Left lobe of liver (tissue), 2 donors: ENCODE measurements at regions not wholly inside any gene's neighbourhood (a gene's known extent, or its start where the extent isn't known, plus 50 kb on each side); places are given as distances from the start of the nearest gene placed in this dataset.

Source experiments
- ATAC-seq: fragments of 200-7000 bp; cut with Tn5 transposase; one replicate; pipeline ENCODE4 v1.9.1; 2020; ENCODE audit warnings: mild to moderate bottlenecking, moderate library complexity
- DNase-seq: peaks from one replicate; pipeline ENCODE4 v3.0.0-alpha.2; 2020; ENCODE audit warnings: low spot score
- donor health status: DM: no; HTN: no; CAD: no; lungs with moderate emphysema.
- donor health status: DM: no; HTN: yes; CAD: no.

DNA sequence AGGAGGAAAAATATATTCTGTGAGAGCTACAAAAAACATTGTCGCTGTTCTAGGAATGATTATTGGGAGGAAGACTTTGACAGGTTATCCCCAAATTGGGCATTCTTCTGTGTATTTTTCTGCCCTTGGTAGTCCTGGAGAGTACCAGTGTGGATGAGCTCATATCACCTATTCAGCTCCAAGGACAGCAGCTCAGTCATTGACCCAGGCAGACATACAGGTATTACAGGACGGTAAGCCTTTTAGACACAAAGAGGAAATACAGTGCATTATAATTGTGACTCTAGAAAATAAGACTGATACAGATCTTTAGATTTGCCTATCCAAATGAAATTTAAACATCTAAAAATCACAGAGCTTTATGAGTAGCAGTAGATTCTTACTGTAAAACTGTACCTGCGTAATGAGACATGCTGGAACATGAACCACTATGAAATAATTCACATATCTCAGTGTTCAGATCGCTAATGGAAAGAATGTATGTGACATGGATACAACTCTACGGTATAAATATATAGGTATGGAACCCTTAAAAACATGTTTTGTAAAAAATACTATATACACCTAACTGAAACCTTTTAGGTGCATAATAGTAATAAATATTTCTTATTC, 56.0 kb downstream of the PLK2 start:
- DNase-seq (no peak), ATAC-seq (no peak)

DNA sequence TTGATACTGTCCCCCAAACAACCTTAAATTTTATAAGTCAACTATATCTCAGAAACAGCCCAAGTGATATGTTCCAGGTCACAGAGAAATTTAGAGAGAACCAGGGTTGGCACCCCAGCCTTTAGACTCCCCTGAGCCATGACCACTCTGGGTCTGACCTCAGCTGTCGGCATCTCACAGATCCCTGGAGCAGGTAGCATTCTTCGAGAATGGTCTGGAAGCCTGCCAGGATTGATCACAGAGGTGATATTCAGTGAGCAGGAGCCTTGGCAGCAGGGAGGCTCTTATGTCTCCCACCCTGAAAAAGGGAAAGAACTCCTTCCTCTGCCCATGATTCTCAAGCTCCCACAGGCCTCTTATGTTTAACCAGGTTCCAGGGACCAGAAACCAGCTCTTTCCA, 58.2 kb downstream of the PLK2 start:
- ATAC-seq (no peak), DNase-seq (no peak)

- no peak for DNase-seq
- ATAC-seq: peak; percentile 76
Measured at GRCh38 chr5:58400737-58401136, 59.1 kb downstream of the PLK2 start.

DNA sequence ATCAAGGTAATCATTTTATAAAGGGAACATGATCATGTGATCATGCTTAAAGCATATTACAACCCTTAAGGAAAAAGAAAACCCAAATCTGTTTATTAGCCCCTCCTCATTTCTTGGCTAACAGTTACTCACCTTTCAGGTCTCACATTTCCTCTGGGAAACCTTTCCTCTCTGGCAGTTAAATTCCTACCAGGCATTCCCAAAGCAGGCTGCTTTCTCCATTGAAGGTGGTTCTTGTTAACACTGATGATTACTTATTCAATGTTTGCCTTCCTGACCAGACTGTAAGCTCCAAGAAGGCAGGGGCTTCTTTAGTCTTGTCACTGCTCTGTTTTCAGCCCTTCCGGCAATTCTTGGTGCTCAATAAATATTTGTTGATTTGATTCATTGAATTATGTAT, 59.9 kb downstream of the PLK2 start:
- no peak for ATAC-seq
- no peak for DNase-seq

- ATAC-seq (no peak), DNase-seq (no peak)
Measured at GRCh38 chr5:58394339-58394738, 65.5 kb downstream of the PLK2 start.

- DNase-seq (no peak), ATAC-seq (no peak)
Measured at GRCh38 chr5:58393716-58394115, 66.2 kb downstream of the PLK2 start.

- no peak for ATAC-seq
- DNase-seq: no peak
Measured at GRCh38 chr5:58392496-58392895, 67.4 kb downstream of the PLK2 start.

DNA sequence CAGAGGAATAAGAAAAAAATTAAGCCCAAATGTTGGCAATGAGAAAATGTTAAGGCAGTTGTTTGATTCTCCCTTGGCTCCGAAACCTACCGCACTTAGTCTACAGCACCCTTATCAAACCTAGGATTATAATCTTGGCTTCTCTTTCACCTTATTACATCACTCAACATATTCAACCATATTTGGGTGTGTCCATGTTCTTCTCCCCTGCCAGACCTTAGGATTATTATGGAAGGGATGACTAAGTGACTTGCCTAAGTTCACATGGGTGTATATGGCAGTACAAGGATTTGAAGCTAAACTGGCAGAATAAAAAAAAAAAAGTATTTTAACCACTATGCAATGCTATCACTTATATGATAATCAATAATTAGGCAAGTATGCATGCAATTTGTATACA, 76.4 kb downstream of the PLK2 start:
- DNase-seq (no peak), ATAC-seq (no peak)

DNA sequence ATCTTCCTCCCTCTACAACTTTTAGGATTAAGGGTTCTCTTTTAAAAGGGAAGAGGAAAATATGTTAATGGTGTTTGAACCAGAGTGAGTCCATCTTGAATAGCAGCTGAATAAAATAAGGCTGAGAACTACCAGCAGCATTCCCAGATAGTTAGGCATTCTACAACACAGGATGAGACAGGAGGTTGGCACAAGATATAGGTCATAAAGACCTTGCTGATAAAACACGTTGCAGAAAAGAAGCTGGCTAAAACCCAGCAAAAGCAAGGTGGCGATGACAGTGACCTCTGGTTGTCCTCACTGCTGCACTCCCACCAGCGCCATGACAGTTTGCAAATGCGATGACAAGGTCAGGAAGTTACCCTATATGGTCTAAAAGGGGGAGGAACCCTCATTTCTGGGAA, 77.8 kb downstream of the PLK2 start:
- DNase-seq (no peak), ATAC-seq (no peak)

DNA sequence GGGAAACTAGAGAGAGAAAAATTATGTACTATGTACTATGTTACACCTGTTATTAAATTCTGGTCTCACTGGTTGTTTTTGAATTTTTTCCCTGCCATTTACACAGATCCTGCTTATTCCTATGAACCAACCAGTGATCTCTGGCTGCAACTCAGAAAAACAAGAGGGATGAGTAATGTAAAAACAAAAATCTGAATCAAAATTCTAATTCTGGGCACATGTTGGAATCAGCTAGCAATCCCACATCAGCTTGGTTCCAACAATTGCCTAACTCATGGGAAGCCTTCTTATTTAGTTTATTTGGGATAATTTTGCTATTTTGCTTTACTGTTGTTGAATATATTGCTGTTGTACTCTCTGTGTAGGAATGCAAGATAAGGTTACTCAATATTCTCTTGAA, 78.3 kb downstream of the PLK2 start:
- ATAC-seq: no peak

GRCh38 chr5:58380655-58381054, 79.2 kb downstream of the PLK2 start:
- DNase-seq: no peak
- no peak for ATAC-seq

More for the DNA sequence above, 78.3 kb downstream of the PLK2 start:
- DNase-seq: no peak

DNA sequence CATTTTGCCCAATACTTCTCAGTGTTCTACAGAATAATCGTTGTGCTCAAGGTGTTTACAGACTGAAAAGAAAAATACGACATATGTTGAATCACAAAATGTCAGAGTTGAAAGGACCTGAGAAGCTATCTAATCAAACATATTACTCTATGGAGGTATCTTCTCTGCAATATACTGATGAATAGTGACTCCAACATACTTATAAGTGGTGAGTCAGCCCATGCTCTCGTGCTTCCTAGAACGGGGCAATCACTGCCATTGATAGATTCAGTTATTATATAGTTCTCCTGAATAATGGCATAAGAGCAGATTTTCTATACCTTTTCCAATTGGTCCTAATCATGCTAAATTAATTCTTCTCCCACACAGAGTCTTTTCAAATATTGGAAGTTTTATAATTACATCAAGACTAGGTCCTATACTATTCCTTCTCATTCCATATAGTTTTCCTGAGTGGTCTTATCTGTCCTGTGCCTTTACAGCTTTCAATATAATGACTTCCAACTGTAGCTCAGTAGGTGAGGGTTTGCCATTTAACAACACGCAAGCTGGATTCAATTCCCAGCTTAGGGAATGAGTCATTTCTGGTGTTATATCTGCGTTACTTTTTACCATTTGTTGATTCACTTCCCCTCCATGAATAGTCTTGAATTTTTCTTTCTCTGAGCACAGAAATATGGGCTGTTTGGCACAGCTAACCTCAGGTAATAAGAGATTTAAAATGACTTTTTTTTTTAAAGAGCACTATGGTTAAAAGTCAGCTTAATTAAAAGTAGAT, 81.1 kb downstream of the PLK2 start:
- DNase-seq (no peak), ATAC-seq (no peak)

- no peak for DNase-seq
- ATAC-seq: no peak
Measured at GRCh38 chr5:58370606-58371005, 89.3 kb downstream of the PLK2 start.

GRCh38 chr5:58369513-58370190, 90.2 kb downstream of the PLK2 start:
- DNase-seq (no peak), ATAC-seq (no peak)

GRCh38 chr5:58366461-58366860, 93.4 kb downstream of the PLK2 start:
- ATAC-seq (no peak), DNase-seq (no peak)

DNA sequence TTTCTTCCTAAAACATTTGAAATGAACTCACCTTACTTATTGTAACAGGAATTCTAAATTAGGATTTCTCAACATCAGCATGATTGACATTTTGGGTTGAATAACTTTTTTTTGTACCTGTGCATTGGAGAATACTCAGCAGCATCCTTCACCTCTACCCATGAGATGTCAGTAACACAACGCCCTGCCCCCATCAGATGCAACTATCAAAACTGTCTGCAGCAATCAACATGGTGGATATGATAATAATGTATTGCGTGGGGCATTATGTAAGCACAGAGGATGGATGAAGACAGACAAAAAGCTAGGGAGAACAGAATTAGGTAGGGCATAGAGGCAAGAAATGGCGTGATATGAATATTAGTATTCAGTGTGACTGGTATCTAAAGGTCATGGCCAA, 94.1 kb downstream of the PLK2 start:
- DNase-seq: no peak
- no peak for ATAC-seq

- no peak for DNase-seq
- no peak for ATAC-seq
Measured at GRCh38 chr5:58363461-58364249, 96.2 kb downstream of the PLK2 start.

GRCh38 chr5:58362135-58362534, 97.8 kb downstream of the PLK2 start:
- DNase-seq: no peak
- ATAC-seq: no peak

GRCh38 chr5:58360794-58361193, 99.1 kb downstream of the PLK2 start:
- DNase-seq: no peak
- no peak for ATAC-seq

DNA sequence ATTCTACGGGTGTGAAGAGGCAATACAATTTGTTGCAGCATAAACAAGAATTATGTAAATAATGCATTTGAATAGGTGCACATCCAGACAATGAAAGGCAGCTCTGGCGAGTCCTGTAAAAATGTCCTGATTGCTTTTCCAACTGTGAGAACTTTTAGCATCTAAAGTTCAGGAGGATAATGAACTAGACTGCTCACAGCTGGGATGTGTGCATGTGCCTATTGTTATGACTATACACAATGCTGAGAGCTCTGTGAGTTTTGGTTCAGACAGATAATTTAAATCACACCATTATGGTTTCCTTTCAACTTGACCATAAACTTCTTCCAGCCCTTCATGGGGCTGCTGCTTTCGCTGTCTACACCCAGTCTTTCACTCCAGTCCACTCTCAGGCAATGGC, 99.9 kb downstream of the PLK2 start:
- DNase-seq (no peak), ATAC-seq (no peak)

DNA sequence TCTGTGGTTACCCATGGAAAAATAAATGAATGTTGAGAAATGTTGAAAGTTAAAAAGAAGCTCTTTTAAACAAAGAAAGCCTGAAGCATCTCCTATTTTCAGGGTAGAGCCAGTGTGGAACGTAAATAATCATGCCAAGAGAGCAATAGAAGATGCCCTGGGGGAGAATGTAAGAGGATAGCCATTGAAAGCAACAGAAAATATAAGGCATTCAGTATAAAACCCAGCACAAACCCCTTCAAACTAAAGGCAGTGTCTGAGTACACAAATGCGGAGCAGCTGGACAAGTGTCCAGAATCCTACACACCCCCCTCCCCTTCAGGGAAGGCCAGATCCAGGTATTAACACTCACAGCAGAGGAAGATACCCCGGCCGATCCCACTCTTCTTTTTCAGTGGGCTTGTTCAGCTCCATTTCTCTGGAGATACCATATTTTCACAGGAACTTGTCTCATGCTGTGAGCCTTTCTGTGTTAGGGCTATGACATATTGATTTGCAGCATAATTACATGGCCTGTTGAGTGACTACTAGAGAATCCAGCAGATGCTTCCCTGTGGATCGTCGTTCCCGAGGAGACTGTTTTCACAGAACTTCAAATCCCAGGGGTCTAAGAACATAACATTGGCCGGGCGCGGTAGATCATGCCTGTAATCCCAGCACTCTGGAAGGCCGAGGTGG, 101.2 kb downstream of the PLK2 start:
- ATAC-seq: no peak
- no peak for DNase-seq
